ENCODE measurements at regions not wholly inside any gene's neighbourhood (a gene's known extent, or its start where the extent isn't known, plus 50 kb on each side); places are given as distances from the start of the nearest gene placed in this dataset.

- no peak for DNase-seq
These were observed 52.3 kb downstream of the PLEKHG1 start for GRCh38 chr6:150651808-150652470.

DNA sequence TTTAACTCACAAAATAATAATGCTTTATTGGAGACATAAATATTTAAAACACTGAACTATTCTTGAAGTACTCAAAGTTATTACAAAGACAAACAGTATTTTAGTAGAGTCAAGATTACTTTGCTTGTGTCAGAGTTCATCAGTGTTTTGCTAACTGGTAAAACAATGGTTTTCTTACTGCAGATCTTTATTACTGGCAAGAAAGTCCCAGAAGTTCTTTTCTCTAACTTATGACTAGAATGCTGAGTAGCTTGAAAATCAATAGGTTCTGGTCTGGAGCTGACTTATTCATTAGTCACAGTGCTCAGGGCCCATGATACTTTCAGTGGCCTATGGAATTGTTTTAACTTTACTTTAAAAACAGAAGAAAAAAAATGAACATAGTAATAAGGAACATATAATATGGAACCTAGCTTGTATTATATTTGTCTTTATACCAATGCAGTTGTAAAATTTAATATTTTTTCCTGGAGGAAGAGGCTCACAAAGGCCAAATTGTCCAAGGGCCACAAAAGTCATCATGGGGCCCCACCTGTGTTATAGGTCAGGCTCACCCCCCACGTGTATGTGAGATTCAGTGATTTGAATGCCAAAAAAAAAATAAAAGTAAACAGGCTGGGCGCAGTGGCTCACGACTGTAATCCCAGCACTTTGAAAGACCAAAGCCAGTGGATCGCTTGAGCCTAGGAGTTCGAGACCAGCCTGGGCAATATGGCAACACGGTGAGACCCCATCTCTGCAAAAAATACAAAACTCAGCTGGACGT is 53.3 kb downstream of the PLEKHG1 start:
- no peak for DNase-seq

DNA sequence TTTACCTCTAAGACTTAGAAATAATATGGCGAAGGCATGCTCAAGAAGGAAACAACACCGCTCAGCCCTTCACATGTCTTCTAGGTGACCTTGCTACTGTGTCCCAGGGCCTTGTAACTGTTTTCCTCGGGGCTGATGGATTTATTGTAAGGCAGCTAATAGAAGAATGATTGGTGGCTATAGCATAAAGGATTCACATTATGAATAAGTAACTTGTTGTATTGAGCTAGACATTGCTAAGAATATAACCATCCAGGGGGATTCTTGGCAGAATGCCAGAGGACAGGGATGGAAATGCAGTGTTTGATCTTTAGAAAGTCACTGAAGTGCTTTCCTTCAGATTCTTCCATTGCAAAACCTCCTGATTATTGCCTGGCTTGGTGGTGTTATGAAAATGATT is 54.9 kb downstream of the PLEKHG1 start:
- no peak for DNase-seq

- DNase-seq: no peak
These were observed 56.5 kb downstream of the PLEKHG1 start for GRCh38 chr6:150656156-150656555.

- DNase-seq: no peak
These were observed 58.7 kb downstream of the PLEKHG1 start for GRCh38 chr6:150658421-150658820.

DNA sequence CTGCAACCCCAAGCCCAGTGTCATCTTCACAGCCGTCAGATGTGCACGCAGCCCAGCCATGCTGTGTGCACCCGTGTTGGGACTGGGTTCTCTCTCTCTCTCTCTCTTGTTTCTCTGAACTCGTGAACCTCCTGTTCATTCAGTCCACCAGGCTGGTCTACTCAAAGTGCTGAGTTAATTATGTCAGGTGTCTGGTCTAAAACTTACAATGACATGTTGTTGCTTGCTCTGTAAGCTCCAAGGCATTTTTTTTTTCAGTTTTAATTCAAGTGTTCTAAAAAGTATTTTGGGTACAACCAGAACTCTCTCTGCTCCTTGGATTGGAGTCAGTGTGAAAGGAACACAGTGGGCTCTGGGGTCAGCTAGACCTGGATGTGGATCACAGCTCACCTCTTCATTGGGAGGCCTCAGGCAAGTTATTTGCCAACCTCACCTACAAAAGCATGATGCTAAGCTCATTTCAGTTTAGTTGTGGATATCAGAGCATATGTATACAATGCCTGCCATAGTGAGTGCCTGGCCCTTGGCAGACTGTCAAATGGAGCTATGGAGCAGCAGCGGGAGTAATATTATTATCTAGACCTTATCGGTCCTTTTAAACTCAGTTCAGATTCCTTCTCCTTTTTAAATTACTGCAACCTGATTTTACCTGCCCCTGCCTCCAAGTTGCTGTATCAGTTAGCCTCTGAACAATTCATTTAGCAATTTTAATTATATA is 59.5 kb downstream of the PLEKHG1 start:
- DNase-seq: no peak

- DNase-seq: no peak
These were observed 61.7 kb downstream of the PLEKHG1 start for GRCh38 chr6:150661216-150662007.

GRCh38 chr6:150662814-150663213 is 63.1 kb downstream of the PLEKHG1 start:
- no peak for DNase-seq

DNA sequence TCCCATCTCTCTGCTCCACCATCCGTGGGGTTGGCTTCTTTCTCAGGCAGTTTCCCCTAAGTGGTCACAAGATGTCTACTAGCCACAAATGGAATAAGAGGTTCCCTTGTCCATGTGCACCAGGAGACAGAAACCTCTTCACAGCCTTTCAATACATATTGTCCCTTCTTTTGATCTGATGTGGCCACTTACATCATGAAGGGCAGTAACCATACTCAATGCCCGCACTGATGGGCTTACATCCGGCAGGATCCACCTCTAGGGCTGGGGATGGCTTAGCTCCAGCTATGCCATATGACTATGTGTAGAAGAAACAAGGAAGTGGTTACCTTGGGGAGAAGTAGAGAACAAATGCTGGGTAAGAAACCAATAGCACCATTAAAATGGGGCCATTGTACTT is 64.4 kb downstream of the PLEKHG1 start:
- no peak for DNase-seq

DNA sequence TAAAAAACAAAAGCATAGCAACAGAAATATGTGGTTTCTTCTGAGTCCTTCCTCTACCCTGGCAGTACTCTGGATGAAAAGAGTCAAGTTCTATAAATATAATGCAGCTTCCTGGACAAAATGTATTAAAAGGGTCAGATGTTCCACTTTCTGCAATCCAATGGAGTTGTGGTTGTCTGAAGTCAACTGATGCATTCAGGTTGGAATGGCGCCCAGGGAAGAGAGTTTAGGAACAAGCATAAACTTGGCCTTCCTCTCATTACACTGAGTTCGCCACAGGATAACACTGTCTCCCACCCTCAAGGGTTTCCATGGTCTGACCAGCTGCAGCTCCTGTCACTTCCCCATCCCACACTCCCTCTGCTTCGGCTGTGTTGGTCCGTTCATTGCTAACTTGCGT is 66.4 kb downstream of the PLEKHG1 start:
- DNase-seq: no peak

GRCh38 chr6:150667359-150667758 is 67.7 kb downstream of the PLEKHG1 start:
- no peak for DNase-seq

DNA sequence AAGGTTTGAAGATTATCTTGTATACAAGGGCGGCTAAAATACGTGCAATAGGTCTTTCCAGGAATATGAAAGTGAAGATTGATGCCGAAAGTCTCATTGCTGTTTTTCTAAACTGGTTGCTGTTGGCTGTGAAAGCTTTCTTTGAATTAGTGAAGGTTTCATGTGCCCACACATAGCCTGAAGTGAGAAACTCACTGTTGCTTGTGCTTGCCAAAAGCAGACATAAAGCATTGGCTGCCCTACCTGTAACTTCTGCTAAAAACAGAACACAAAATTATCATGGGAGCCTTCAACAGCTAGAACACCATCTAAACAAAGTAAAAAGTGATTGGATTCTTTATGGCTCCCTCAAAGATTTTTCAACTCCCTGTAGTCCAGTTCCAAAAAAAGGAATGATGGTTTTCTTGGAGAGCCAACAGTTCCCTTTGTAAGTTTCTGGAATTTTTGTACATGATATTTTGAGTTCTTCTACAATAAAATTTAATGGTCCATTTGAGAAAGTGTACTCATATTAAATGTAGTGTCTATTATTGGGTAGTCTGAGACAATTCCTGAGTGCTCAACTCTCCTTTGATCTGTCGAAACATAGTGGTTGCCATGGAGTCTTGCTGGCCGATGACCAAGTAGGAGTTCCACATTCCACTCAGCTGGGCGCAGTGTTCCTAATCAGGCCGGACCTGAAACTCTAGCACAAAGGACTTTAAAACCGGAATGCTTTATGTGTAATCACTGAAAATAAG is 68.5 kb downstream of the PLEKHG1 start:
- DNase-seq: no peak

DNA sequence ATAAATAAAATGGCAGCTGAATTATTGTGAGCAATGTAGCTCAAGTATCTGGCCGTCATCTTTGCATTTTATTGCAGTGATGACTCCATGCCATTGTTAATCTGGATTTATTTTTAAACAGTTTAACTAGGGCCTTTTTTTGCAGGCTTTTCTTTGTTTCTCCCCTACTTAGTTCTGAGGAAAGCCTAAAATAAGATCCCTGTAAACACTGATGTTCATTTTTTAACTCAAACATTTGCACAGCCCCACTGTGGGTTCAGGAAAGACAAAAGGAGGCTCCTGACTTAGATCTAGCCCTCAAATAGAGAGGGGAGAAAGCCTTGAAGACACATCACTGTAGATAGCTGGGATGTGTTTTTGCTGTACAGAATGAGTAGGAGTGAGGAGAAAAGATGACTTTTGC is 69.2 kb downstream of the PLEKHG1 start:
- no peak for DNase-seq

GRCh38 chr6:150670311-150670710 is 70.6 kb downstream of the PLEKHG1 start:
- no peak for DNase-seq

DNA sequence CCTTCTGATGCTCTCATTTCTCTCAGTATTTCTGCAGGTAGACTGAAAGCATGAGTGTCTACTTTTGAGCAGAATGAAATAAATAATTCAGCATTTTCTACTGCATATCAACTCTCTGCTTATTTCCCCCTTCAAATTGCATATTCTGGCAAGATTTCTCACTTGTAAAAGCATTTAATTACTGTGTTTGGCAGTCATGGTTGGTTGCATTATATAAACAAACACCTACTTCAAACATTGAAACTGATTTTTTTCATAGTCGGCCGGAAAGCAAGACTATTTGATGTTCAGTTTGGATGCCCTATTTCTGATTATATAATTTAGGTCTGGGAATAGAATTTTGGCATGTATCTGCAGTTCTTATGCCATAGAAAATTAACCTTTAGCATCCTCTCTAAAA is 73.1 kb downstream of the PLEKHG1 start:
- DNase-seq: no peak

DNA sequence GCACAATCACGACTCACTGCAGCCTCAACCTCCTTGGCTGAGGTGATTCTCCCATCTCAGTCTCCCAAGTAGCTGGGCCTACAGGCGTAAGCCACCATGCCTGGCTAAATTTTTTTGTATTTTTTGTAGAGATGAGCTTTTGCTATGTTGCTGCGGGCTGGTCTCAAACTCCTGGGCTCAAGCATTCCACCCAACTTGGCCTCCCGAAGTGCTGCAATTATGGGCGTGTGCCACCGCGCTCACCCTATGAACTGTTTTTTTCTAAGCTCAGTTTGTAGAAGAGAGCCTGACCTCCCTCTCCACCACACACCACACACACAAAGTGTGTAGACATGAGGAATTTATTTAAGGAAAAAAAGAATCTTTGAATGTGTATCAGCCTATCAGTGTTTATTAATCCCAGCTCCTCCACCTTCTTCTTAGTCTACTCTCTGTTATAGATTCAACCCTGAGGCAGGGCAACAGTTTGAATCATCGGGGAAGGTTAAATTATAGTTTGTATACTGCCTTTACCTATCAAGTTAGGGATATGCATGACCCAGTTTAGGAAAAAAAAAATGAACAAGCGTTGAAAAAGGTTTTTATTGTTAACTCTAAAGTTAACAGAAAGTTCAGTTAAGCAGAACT is 74.1 kb downstream of the PLEKHG1 start:
- no peak for DNase-seq

DNA sequence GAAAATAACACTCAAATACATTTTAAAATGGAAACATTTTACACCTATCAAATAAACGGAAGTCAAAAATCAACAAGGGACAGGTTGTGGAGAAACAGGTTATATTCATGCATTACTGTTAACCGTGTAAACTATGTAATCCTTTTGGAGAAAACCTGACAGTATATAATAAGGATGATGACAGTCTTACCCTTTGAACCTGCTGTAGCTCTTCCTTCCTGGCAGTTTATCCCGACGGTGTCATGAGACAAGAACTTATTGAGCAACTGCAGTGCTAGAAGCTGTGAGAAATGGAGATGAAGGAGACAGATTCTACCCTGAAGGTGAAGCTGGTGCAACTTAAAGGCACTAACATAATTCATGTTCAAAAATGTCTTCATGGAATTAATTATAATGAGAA is 76.7 kb downstream of the PLEKHG1 start:
- no peak for DNase-seq

- no peak for DNase-seq
These were observed 77.1 kb downstream of the PLEKHG1 start for GRCh38 chr6:150676772-150677171.

DNA sequence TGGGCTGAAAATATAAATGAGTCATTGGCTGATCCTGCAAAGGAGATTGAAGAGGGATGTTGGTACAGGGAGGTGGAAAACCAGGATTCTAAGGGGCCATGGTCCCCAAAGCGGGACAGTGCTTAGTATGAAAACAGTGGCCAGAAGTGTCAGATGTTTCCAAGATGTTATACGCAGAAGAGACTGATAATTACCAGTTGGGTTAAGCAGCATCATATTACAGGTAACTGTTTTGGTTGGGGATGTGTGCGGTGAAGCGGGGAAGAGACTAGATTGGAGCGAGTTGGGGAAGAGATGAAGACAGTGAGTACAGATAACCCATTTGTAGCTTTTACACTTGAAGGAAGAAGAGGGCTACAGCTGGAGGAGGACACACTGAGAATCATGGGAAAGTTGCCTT is 80.8 kb downstream of the PLEKHG1 start:
- no peak for DNase-seq

GRCh38 chr6:150681578-150682395 is 82.1 kb downstream of the PLEKHG1 start:
- no peak for DNase-seq

DNA sequence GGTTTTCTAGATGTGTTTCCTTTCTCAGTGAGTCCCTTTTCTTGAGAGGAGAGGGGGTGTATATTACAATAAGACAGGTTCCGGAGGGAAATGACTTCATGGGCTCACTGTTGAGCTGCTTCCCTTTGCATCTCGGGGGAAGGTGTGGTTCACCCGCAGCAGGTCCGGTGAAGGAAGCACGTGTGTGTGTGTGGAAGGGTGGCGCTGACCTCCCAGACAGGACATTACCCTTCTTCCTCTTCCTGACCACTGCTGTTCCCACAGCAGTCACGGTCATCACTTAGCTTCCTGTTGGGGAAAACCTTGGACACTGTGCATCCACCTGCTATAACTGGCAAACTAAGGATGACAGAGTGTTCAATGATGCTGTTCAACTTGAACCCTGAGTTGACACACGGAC is 83.6 kb downstream of the PLEKHG1 start:
- no peak for DNase-seq

All from activated T-cell treated with anti-CD3 and anti-CD28 coated beads, Interleukin-2, amount 50 U/mL, for 1 hour (primary cell).